ENCODE measurements at regions not wholly inside any gene's neighbourhood (a gene's known extent, or its start where the extent isn't known, plus 50 kb on each side); places are given as distances from the start of the nearest gene placed in this dataset.
"Not testable (repeated sequence)": the region's sequence is repeated elsewhere in the genome, so short reads cannot be mapped to it uniquely, and the experiment has no call there.

DNA sequence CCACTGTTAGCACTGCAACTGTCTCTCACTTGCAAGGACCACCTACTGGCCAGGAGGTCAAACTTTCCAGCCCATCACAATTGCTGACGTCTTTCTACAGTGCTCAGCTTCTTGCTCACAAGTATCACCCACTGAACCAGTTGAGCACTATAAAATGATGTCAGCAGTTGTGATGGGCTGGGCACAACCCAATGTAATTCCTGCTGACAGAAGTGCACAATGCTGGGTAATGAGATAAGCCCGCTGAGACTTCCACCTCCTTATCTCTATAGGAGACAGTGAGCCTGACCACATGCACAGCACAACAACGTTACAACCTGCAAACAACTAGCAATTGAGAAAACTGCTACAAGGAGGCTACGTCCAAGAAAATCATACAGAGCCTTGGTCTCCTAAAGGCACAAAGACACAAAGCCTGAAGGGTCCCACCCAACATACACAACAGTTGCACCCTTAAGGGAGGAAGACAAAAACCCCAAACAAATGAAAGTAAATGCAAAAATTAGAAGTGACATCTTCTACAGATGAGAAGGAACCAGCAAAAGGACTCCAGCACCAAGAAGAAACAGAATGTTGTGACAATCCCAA, 273.2 kb downstream of the LIG4 start:
- H3K4me3 Mint-ChIP-seq, result no peak overlapping the region
- Histone ChIP-seq H3K27me3 (ENCODE audit: insufficient read depth, low read length) (no peaks in the 10 kb centered on the region), H3K9me3 (ENCODE audit: control insufficient read depth in 1 of 2, low read length in 2 of 2) (no peaks in the 10 kb centered on the region), H3K27ac (ENCODE audit: low read depth, low read length) (no peak overlapping the region), H3K36me3 (ENCODE audit: insufficient read depth, low read length) (no peaks in the 10 kb centered on the region), H3K4me3 (ENCODE audit: low read length in 2 of 2) (no peak overlapping the region), H3K4me1 (ENCODE audit: insufficient read depth, low read length) (no peaks in the 10 kb centered on the region)
- H3K9me3 Mint-ChIP-seq, result peaks cover 2 to 16% (median 9%) of the 10 kb centered on the region in 8 donors
- H3K4me1 Mint-ChIP-seq, result no peaks in the 10 kb centered on the region
- DNase-seq, result no peak
- ChIA-PET POLR2A (ENCODE audit: partially characterized antibody) (no interaction called here), CTCF (ENCODE audit: partially characterized antibody) (no interaction called here)
- no peaks in the 10 kb centered on the region for H3K36me3 Mint-ChIP-seq
- no peaks in the 10 kb centered on the region for H3K27me3 Mint-ChIP-seq
- no peak overlapping the region for H3K27ac Mint-ChIP-seq
- intact Hi-C loops (cut with micrococcal nuclease), result no loop called here

DNA sequence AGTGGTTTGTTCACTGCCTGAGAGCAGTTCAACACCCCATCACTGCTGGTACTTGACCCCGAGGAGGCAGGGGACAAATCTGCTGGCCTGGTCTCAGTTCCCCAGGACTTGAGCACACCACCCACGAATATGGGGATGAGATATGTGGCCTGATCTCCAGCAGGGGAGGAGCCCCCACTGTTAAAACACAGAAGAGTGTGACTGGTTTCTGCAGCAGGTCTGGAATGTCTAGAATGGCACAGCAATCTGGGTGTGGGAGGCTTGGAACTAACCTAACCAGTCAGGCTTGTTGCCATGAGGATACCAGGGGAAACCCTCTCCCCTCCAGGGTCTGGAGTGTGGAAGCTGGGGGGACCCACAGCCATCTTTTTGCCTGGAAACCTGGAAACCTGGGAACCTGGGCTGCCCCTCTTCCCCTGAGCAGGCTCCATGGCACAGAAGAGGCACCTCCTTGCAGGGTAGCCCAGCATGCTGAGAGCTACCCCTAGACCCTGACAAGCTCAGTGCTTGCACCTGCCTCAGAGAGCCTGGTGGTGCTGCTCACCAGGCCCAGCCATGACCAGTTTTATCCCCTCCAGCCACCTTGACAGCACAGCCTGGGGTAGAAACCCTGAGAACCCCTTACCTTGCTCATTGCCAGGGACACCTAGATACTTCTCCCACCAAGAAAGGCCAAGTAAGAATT, 273.8 kb downstream of the LIG4 start:
- H3K4me3 Mint-ChIP-seq, result no peak overlapping the region
- no peaks in the 10 kb centered on the region for H3K36me3 Mint-ChIP-seq
- no peaks in the 10 kb centered on the region for H3K4me1 Mint-ChIP-seq
- DNase-seq, result no peak
- H3K27ac ChIP-seq (ENCODE audit: low read depth, low read length), result no peak overlapping the region
- H3K4me1 ChIP-seq (ENCODE audit: insufficient read depth, low read length), result no peaks in the 10 kb centered on the region
- ChIA-PET CTCF (ENCODE audit: partially characterized antibody) (no interaction called here), POLR2A (ENCODE audit: partially characterized antibody) (no interaction called here)
- peaks cover 2 to 20% (median 9%) of the 10 kb centered on the region in 8 donors for H3K9me3 Mint-ChIP-seq
- no peaks in the 10 kb centered on the region for H3K27me3 ChIP-seq (ENCODE audit: insufficient read depth, low read length)
- no peak overlapping the region for H3K27ac Mint-ChIP-seq
- H3K27me3 Mint-ChIP-seq, result no peaks in the 10 kb centered on the region
- H3K36me3 ChIP-seq (ENCODE audit: insufficient read depth, low read length), result no peaks in the 10 kb centered on the region
- intact Hi-C loops (cut with micrococcal nuclease), result no loop called here
- H3K4me3 ChIP-seq (ENCODE audit: low read length in 2 of 2), result no peak overlapping the region
- no peaks in the 10 kb centered on the region for H3K9me3 ChIP-seq (ENCODE audit: control insufficient read depth in 1 of 2, low read length in 2 of 2)

DNA sequence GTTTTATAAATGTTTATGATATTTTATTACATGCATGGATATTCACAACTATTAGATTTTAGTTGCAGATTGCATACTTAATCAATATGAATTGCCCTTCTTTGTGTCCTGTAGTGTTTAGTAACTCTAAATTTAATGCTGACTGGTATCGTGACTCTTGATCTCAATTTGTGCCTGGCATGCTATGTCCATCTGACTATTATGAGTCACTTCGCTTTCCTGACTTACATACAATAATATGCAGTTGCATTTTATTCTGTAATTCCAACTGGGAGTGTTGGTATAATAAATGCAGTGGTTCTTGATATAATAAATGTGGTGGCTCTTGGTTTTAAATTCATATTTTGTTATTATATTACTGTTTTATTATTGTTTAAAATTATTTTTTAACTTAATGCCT, 277.5 kb downstream of the LIG4 start:
- Histone ChIP-seq H3K4me3 (ENCODE audit: low read length in 2 of 2) (no peak overlapping the region), H3K4me1 (ENCODE audit: insufficient read depth, low read length) (no peaks in the 10 kb centered on the region), H3K9me3 (ENCODE audit: control insufficient read depth in 1 of 2, low read length in 2 of 2) (no peaks in the 10 kb centered on the region), H3K27ac (ENCODE audit: low read depth, low read length) (no peak overlapping the region), H3K36me3 (ENCODE audit: insufficient read depth, low read length) (no peaks in the 10 kb centered on the region), H3K27me3 (ENCODE audit: insufficient read depth, low read length) (no peaks in the 10 kb centered on the region)
- no peak overlapping the region for H3K4me3 Mint-ChIP-seq
- ChIA-PET POLR2A (ENCODE audit: partially characterized antibody) (no interaction called here), CTCF (ENCODE audit: partially characterized antibody) (no interaction called here)
- no peak overlapping the region for H3K27ac Mint-ChIP-seq
- DNase-seq, result no peak
- H3K27me3 Mint-ChIP-seq, result no peaks in the 10 kb centered on the region
- peaks cover 0 to 10% (median 9%) of the 10 kb centered on the region in 8 donors for H3K9me3 Mint-ChIP-seq
- H3K36me3 Mint-ChIP-seq, result no peaks in the 10 kb centered on the region
- H3K4me1 Mint-ChIP-seq, result no peaks in the 10 kb centered on the region
- intact Hi-C loops (cut with micrococcal nuclease), result no loop called here

DNA sequence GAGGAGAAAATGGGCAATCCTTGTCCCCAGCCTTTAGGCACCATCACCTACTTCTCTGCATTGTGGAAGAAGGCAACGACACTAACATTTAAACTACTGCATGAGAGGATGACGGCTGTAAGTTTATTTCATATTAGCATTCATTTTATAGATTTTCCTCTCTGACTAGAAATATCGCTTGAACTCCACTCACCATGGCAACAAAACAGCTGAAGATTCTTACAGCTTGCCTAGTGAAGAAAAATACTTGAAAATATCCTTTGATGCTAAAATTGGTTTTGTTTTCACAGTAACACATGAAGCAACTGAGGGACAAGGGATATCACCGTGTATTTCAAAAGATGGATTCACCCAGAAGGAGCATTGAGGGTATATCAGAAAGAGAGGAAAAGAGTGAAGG, 284.3 kb downstream of the LIG4 start:
- Histone ChIP-seq H3K36me3 (ENCODE audit: insufficient read depth, low read length) (no peaks in the 10 kb centered on the region), H3K4me1 (ENCODE audit: insufficient read depth, low read length) (no peaks in the 10 kb centered on the region), H3K27ac (ENCODE audit: low read depth, low read length) (no peak overlapping the region), H3K27me3 (ENCODE audit: insufficient read depth, low read length) (no peaks in the 10 kb centered on the region), H3K9me3 (ENCODE audit: control insufficient read depth in 1 of 2, low read length in 2 of 2) (no peaks in the 10 kb centered on the region), H3K4me3 (ENCODE audit: low read length in 2 of 2) (no peak overlapping the region)
- peaks cover 2 to 26% (median 10%) of the 10 kb centered on the region in 8 donors for H3K9me3 Mint-ChIP-seq
- H3K4me1 Mint-ChIP-seq, result no peaks in the 10 kb centered on the region
- H3K27ac Mint-ChIP-seq, result no peak overlapping the region
- DNase-seq, result no peak
- POLR2A ChIA-PET (ENCODE audit: partially characterized antibody), result no interaction called here
- intact Hi-C loops (cut with micrococcal nuclease), result no loop called here
- H3K4me3 Mint-ChIP-seq, result no peak overlapping the region
- CTCF ChIA-PET (ENCODE audit: partially characterized antibody), result no interaction called here
- no peaks in the 10 kb centered on the region for H3K36me3 Mint-ChIP-seq
- peaks cover 0 to 2% of the 10 kb centered on the region in 2 donors for H3K27me3 Mint-ChIP-seq

DNA sequence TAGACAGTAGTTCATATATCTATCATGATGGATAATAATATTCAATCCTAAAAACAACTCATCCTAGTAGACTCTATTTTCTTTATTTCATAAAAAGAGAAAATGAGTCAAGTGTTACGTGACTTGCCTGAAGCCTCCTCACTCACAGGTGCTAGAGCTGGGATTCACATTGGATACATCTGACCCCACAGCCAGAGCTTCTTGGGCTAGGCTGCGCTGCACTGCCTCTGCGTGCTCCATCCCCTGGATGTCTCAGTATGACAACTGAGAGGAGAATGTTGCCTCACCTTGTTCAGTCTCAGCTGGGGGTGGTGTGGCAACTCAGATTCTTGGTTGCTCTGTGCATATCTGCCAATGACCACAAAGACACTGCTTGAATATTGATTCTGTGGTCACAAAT, 286.6 kb downstream of the LIG4 start:
- no peak overlapping the region for H3K27ac Mint-ChIP-seq
- Histone ChIP-seq H3K4me3 (ENCODE audit: low read length in 2 of 2) (no peak overlapping the region), H3K27me3 (ENCODE audit: insufficient read depth, low read length) (no peaks in the 10 kb centered on the region), H3K36me3 (ENCODE audit: insufficient read depth, low read length) (no peaks in the 10 kb centered on the region), H3K4me1 (ENCODE audit: insufficient read depth, low read length) (no peaks in the 10 kb centered on the region), H3K27ac (ENCODE audit: low read depth, low read length) (no peak overlapping the region), H3K9me3 (ENCODE audit: control insufficient read depth in 1 of 2, low read length in 2 of 2) (no peaks in the 10 kb centered on the region)
- H3K4me3 Mint-ChIP-seq, result no peak overlapping the region
- CTCF ChIA-PET (ENCODE audit: partially characterized antibody), result no interaction called here
- H3K36me3 Mint-ChIP-seq, result no peaks in the 10 kb centered on the region
- intact Hi-C loops (cut with micrococcal nuclease), result no loop called here
- DNase-seq, result no peak
- POLR2A ChIA-PET (ENCODE audit: partially characterized antibody), result no interaction called here
- H3K27me3 Mint-ChIP-seq, result peaks cover 0 to 2% of the 10 kb centered on the region in 2 donors
- H3K4me1 Mint-ChIP-seq, result no peaks in the 10 kb centered on the region
- peaks cover 2 to 23% (median 10%) of the 10 kb centered on the region in 8 donors for H3K9me3 Mint-ChIP-seq

DNA sequence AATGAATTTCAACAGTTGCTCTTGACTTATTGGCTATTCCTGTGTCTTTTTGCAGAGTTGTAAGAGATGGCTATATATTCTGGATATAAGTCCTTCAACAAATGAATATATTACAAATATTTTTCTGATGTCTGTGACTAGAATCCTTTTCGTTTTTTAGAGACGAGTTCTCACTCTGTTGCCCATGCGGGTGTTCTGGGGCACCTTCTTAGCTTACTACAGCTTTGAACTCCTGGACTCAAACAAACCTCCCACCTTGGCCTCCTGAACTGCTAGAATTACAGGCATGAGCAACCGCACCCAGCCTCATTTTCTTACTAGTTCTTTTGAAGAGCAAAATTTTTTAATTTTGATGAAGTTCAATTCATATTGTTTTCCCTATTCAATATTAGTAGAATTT, 287.8 kb downstream of the LIG4 start:
- CTCF ChIA-PET (ENCODE audit: partially characterized antibody), result no interaction called here
- Histone ChIP-seq H3K27me3 (ENCODE audit: insufficient read depth, low read length) (no peaks in the 10 kb centered on the region), H3K36me3 (ENCODE audit: insufficient read depth, low read length) (no peaks in the 10 kb centered on the region), H3K27ac (ENCODE audit: low read depth, low read length) (no peak overlapping the region), H3K9me3 (ENCODE audit: control insufficient read depth in 1 of 2, low read length in 2 of 2) (no peaks in the 10 kb centered on the region), H3K4me1 (ENCODE audit: insufficient read depth, low read length) (no peaks in the 10 kb centered on the region), H3K4me3 (ENCODE audit: low read length in 2 of 2) (no peak overlapping the region)
- DNase-seq, result no peak
- Mint-ChIP-seq H3K27me3 (peaks cover 0 to 2% of the 10 kb centered on the region in 2 donors), H3K4me3 (no peak overlapping the region), H3K9me3 (peaks cover 0 to 23% (median 10%) of the 10 kb centered on the region in 8 donors), H3K27ac (no peak overlapping the region), H3K4me1 (no peaks in the 10 kb centered on the region), H3K36me3 (no peaks in the 10 kb centered on the region)
- POLR2A ChIA-PET (ENCODE audit: partially characterized antibody), result no interaction called here
- intact Hi-C loops (cut with micrococcal nuclease), result no loop called here

DNA sequence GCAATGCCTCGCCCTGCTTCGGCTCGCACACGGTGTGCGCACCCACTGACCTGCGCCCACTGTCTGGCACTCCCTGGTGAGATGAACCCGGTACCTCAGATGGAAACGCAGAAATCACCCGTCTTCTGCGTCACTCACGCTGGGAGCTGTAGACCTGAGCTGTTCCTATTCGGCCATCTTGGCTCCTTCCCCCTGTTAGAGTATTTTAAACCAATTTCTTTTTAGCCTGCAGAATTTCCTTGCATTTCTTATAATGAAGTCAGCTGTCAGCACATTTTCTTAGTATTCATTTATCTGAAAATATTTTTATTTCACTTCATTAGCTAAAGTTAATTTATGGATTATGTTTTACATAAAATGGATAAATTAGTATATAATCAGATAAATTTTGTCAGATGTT, 288.8 kb downstream of the LIG4 start:
- H3K27me3 ChIP-seq (ENCODE audit: insufficient read depth, low read length); H3K4me3 ChIP-seq (ENCODE audit: low read length in 2 of 2); H3K27me3 Mint-ChIP-seq; H3K36me3 ChIP-seq (ENCODE audit: insufficient read depth, low read length); H3K36me3 Mint-ChIP-seq; H3K27ac ChIP-seq (ENCODE audit: low read depth, low read length); H3K9me3 ChIP-seq (ENCODE audit: control insufficient read depth in 1 of 2, low read length in 2 of 2); H3K4me3 Mint-ChIP-seq; intact Hi-C loops (cut with micrococcal nuclease); CTCF ChIA-PET (ENCODE audit: partially characterized antibody); H3K4me1 Mint-ChIP-seq; H3K4me1 ChIP-seq (ENCODE audit: insufficient read depth, low read length); H3K27ac Mint-ChIP-seq; DNase-seq; POLR2A ChIA-PET (ENCODE audit: partially characterized antibody): not testable (repeated sequence)
- peaks cover 0 to 22% (median 10%) of the 10 kb centered on the region in 8 donors for H3K9me3 Mint-ChIP-seq

DNA sequence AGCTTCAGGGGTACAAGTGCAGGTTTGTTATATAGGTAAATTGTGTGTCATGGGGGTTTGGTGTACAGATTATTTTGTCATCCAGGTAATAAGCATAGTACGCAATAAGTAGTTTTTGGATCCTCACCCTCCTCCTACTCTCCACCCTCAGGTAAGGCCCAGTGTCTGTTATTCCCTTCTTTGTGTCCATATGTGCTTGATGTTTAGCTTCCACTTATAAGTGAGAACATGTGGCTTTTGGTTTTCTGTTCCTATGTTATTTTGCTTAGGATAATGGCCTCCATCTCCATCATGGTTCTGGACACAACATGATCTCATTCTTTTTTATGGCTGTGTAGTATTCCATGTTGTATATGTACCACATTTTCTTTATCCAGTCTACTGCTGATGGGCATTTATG, 298.4 kb downstream of the LIG4 start:
- POLR2A ChIA-PET (ENCODE audit: partially characterized antibody); H3K4me3 Mint-ChIP-seq; H3K27me3 Mint-ChIP-seq: not testable (repeated sequence)

More for the DNA sequence above, 298.4 kb downstream of the LIG4 start:
- H3K9me3 Mint-ChIP-seq; intact Hi-C loops (cut with micrococcal nuclease); H3K27me3 ChIP-seq (ENCODE audit: insufficient read depth, low read length); H3K36me3 Mint-ChIP-seq; CTCF ChIA-PET (ENCODE audit: partially characterized antibody); H3K4me3 ChIP-seq (ENCODE audit: low read length in 2 of 2); H3K4me1 Mint-ChIP-seq; H3K27ac Mint-ChIP-seq; H3K9me3 ChIP-seq (ENCODE audit: control insufficient read depth in 1 of 2, low read length in 2 of 2); H3K27ac ChIP-seq (ENCODE audit: low read depth, low read length); H3K4me1 ChIP-seq (ENCODE audit: insufficient read depth, low read length); H3K36me3 ChIP-seq (ENCODE audit: insufficient read depth, low read length); DNase-seq: not testable (repeated sequence)

All from CD4-positive, alpha-beta memory T cell (primary cell).